ENCODE measurements at regions not wholly inside any gene's neighbourhood (a gene's known extent, or its start where the extent isn't known, plus 50 kb on each side); places are given as distances from the start of the nearest gene placed in this dataset.

- Histone ChIP-seq H3K23ac (ENCODE audit: low read depth, low read length, poor library complexity) (no peak overlapping the region), H3K4me3 (ENCODE audit: low read length in 2 of 2) (no peak overlapping the region), H2BK12ac (ENCODE audit: low read length) (no peak overlapping the region), H3K36me3 (replicated peaks in 1 of 2; ENCODE audit: control insufficient read depth in 2 of 2, insufficient read depth in 2 of 2, low read length in 2 of 2) (no peaks in the 10 kb centered on the region), H4K91ac (ENCODE audit: low read depth, low read length, poor library complexity) (no peak overlapping the region), H3K18ac (ENCODE audit: low read length) (no peak overlapping the region), H2AFZ (ENCODE audit: low read length) (no peak overlapping the region), H2AK5ac (ENCODE audit: low read depth, low read length) (no peak overlapping the region), H3K14ac (ENCODE audit: low read length) (no peak overlapping the region), H2BK5ac (ENCODE audit: low read length) (no peak overlapping the region), H3K4me2 (ENCODE audit: insufficient read depth, low read length, poor library complexity, severe bottlenecking) (no peak overlapping the region), H4K8ac (ENCODE audit: low read depth, low read length) (no peak overlapping the region), H3K79me1 (ENCODE audit: low read depth, low read length) (no peaks in the 10 kb centered on the region), H3K9ac (ENCODE audit: low read depth, low read length, poor library complexity) (no peak overlapping the region), H3K9me3 (replicated peaks in 1 of 2; ENCODE audit: control insufficient read depth in 2 of 2, insufficient read depth in 1 of 2, low read depth in 1 of 2, low read length in 2 of 2) (no peaks in the 10 kb centered on the region), H2BK15ac (ENCODE audit: low read length) (no peak overlapping the region), H3K4me1 (ENCODE audit: control insufficient read depth in 2 of 2, insufficient read depth in 1 of 2, low read depth in 1 of 2, low read length in 2 of 2) (no peaks in the 10 kb centered on the region), H3K4ac (ENCODE audit: low read length) (no peak overlapping the region), H3K27me3 (ENCODE audit: control insufficient read depth in 3 of 3, insufficient read depth in 3 of 3, low read depth in 1 of 3, low read length in 3 of 3) (no peaks in the 10 kb centered on the region), H2BK120ac (ENCODE audit: low read depth, low read length) (no peak overlapping the region), H3K27ac (replicated peaks; ENCODE audit: low read length) (no peak overlapping the region)
- no peak for DNase-seq (ENCODE audit: low spot score)
- WGBS, 2 donors (ENCODE audit: extremely low coverage in 2 of 2, insufficient read length in 2 of 2, insufficient replicate concordance in 1 of 2), result no CpG with 5 or more reads among the region's 5 CpGs
These were observed 1603.1 kb downstream of the C4orf33 start for GRCh38 chr4:130699004-130699403.

- H3K9ac ChIP-seq (ENCODE audit: low read depth, low read length, poor library complexity), result no peak overlapping the region
- H3K18ac ChIP-seq (ENCODE audit: low read length), result no peak overlapping the region
- H3K4ac ChIP-seq (ENCODE audit: low read length), result no peak overlapping the region
- no peaks in the 10 kb centered on the region for H3K9me3 ChIP-seq (replicated peaks in 1 of 2; ENCODE audit: control insufficient read depth in 2 of 2, insufficient read depth in 1 of 2, low read depth in 1 of 2, low read length in 2 of 2)
- no peak overlapping the region for H2BK15ac ChIP-seq (ENCODE audit: low read length)
- no peak overlapping the region for H4K8ac ChIP-seq (ENCODE audit: low read depth, low read length)
- H3K4me2 ChIP-seq (ENCODE audit: insufficient read depth, low read length, poor library complexity, severe bottlenecking), result no peak overlapping the region
- H2BK12ac ChIP-seq (ENCODE audit: low read length), result no peak overlapping the region
- no peaks in the 10 kb centered on the region for H3K36me3 ChIP-seq (replicated peaks in 1 of 2; ENCODE audit: control insufficient read depth in 2 of 2, insufficient read depth in 2 of 2, low read length in 2 of 2)
- no peak overlapping the region for H4K91ac ChIP-seq (ENCODE audit: low read depth, low read length, poor library complexity)
- no peaks in the 10 kb centered on the region for H3K79me1 ChIP-seq (ENCODE audit: low read depth, low read length)
- no peak overlapping the region for H3K27ac ChIP-seq (replicated peaks; ENCODE audit: low read length)
- H2AK5ac ChIP-seq (ENCODE audit: low read depth, low read length), result no peak overlapping the region
- H3K23ac ChIP-seq (ENCODE audit: low read depth, low read length, poor library complexity), result no peak overlapping the region
- H3K14ac ChIP-seq (ENCODE audit: low read length), result no peak overlapping the region
- no peak for DNase-seq (ENCODE audit: low spot score)
- H2AFZ ChIP-seq (ENCODE audit: low read length), result no peak overlapping the region
- no CpG with 5 or more reads among the region's 8 CpGs for WGBS, 2 donors (ENCODE audit: extremely low coverage in 2 of 2, insufficient read length in 2 of 2, insufficient replicate concordance in 1 of 2)
- no peak overlapping the region for H3K4me3 ChIP-seq (ENCODE audit: low read length in 2 of 2)
- no peak overlapping the region for H2BK5ac ChIP-seq (ENCODE audit: low read length)
- H3K4me1 ChIP-seq (ENCODE audit: control insufficient read depth in 2 of 2, insufficient read depth in 1 of 2, low read depth in 1 of 2, low read length in 2 of 2), result no peaks in the 10 kb centered on the region
- H2BK120ac ChIP-seq (ENCODE audit: low read depth, low read length), result no peak overlapping the region
- no peaks in the 10 kb centered on the region for H3K27me3 ChIP-seq (ENCODE audit: control insufficient read depth in 3 of 3, insufficient read depth in 3 of 3, low read depth in 1 of 3, low read length in 3 of 3)
These were observed 1607.4 kb downstream of the C4orf33 start for GRCh38 chr4:130703211-130703935.

GRCh38 chr4:130705023-130705422 lies 1609.1 kb downstream of the C4orf33 start:
- H3K4ac ChIP-seq (ENCODE audit: low read length), result no peak overlapping the region
- no peaks in the 10 kb centered on the region for H3K79me1 ChIP-seq (ENCODE audit: low read depth, low read length)
- H3K18ac ChIP-seq (ENCODE audit: low read length), result no peak overlapping the region
- H3K4me3 ChIP-seq (ENCODE audit: low read length in 2 of 2), result no peak overlapping the region
- no peak overlapping the region for H3K4me2 ChIP-seq (ENCODE audit: insufficient read depth, low read length, poor library complexity, severe bottlenecking)
- no peak overlapping the region for H2AK5ac ChIP-seq (ENCODE audit: low read depth, low read length)
- H2BK12ac ChIP-seq (ENCODE audit: low read length), result no peak overlapping the region
- no peak overlapping the region for H2BK120ac ChIP-seq (ENCODE audit: low read depth, low read length)
- no peak overlapping the region for H4K91ac ChIP-seq (ENCODE audit: low read depth, low read length, poor library complexity)
- H3K9ac ChIP-seq (ENCODE audit: low read depth, low read length, poor library complexity), result no peak overlapping the region
- no peak overlapping the region for H4K8ac ChIP-seq (ENCODE audit: low read depth, low read length)
- no peak overlapping the region for H3K14ac ChIP-seq (ENCODE audit: low read length)
- H3K36me3 ChIP-seq (replicated peaks in 1 of 2; ENCODE audit: control insufficient read depth in 2 of 2, insufficient read depth in 2 of 2, low read length in 2 of 2), result no peaks in the 10 kb centered on the region
- no peaks in the 10 kb centered on the region for H3K27me3 ChIP-seq (ENCODE audit: control insufficient read depth in 3 of 3, insufficient read depth in 3 of 3, low read depth in 1 of 3, low read length in 3 of 3)
- H3K23ac ChIP-seq (ENCODE audit: low read depth, low read length, poor library complexity), result no peak overlapping the region
- DNase-seq (ENCODE audit: low spot score), result no peak
- H2BK15ac ChIP-seq (ENCODE audit: low read length), result no peak overlapping the region
- H3K9me3 ChIP-seq (replicated peaks in 1 of 2; ENCODE audit: control insufficient read depth in 2 of 2, insufficient read depth in 1 of 2, low read depth in 1 of 2, low read length in 2 of 2), result no peaks in the 10 kb centered on the region
- no peak overlapping the region for H2AFZ ChIP-seq (ENCODE audit: low read length)
- H3K4me1 ChIP-seq (ENCODE audit: control insufficient read depth in 2 of 2, insufficient read depth in 1 of 2, low read depth in 1 of 2, low read length in 2 of 2), result no peaks in the 10 kb centered on the region
- H2BK5ac ChIP-seq (ENCODE audit: low read length), result no peak overlapping the region
- no peak overlapping the region for H3K27ac ChIP-seq (replicated peaks; ENCODE audit: low read length)

GRCh38 chr4:130712038-130712437 lies 1616.1 kb downstream of the C4orf33 start:
- DNase-seq (ENCODE audit: low spot score), result no peak
- Histone ChIP-seq H3K18ac (ENCODE audit: low read length) (no peak overlapping the region), H3K23ac (ENCODE audit: low read depth, low read length, poor library complexity) (no peak overlapping the region), H3K9me3 (replicated peaks in 1 of 2; ENCODE audit: control insufficient read depth in 2 of 2, insufficient read depth in 1 of 2, low read depth in 1 of 2, low read length in 2 of 2) (no peaks in the 10 kb centered on the region), H3K4me3 (ENCODE audit: low read length in 2 of 2) (no peak overlapping the region), H3K36me3 (replicated peaks in 1 of 2; ENCODE audit: control insufficient read depth in 2 of 2, insufficient read depth in 2 of 2, low read length in 2 of 2) (no peaks in the 10 kb centered on the region), H3K27ac (replicated peaks; ENCODE audit: low read length) (no peak overlapping the region), H2BK12ac (ENCODE audit: low read length) (no peak overlapping the region), H2BK120ac (ENCODE audit: low read depth, low read length) (no peak overlapping the region), H3K27me3 (ENCODE audit: control insufficient read depth in 3 of 3, insufficient read depth in 3 of 3, low read depth in 1 of 3, low read length in 3 of 3) (no peaks in the 10 kb centered on the region), H3K79me1 (ENCODE audit: low read depth, low read length) (no peaks in the 10 kb centered on the region), H2AFZ (ENCODE audit: low read length) (no peak overlapping the region), H3K14ac (ENCODE audit: low read length) (no peak overlapping the region), H4K91ac (ENCODE audit: low read depth, low read length, poor library complexity) (no peak overlapping the region), H3K4ac (ENCODE audit: low read length) (no peak overlapping the region), H3K4me1 (ENCODE audit: control insufficient read depth in 2 of 2, insufficient read depth in 1 of 2, low read depth in 1 of 2, low read length in 2 of 2) (no peaks in the 10 kb centered on the region), H3K9ac (ENCODE audit: low read depth, low read length, poor library complexity) (no peak overlapping the region), H3K4me2 (ENCODE audit: insufficient read depth, low read length, poor library complexity, severe bottlenecking) (no peak overlapping the region), H2BK5ac (ENCODE audit: low read length) (no peak overlapping the region), H2AK5ac (ENCODE audit: low read depth, low read length) (no peak overlapping the region), H2BK15ac (ENCODE audit: low read length) (no peak overlapping the region), H4K8ac (ENCODE audit: low read depth, low read length) (no peak overlapping the region)
- WGBS, 2 donors (ENCODE audit: extremely low coverage in 2 of 2, insufficient read length in 2 of 2, insufficient replicate concordance in 1 of 2), result no CpG with 5 or more reads among the region's 1 CpG

Measured in neuronal stem cell (in vitro differentiated cells).